ENCODE measurements at regions not wholly inside any gene's neighbourhood (a gene's known extent, or its start where the extent isn't known, plus 50 kb on each side); places are given as distances from the start of the nearest gene placed in this dataset.

- TF ChIP-seq CTCF (IDR thresholded peaks at IDR 0.05) (no peak), EZH2 (IDR thresholded peaks at IDR 0.05; ENCODE audit: borderline replicate concordance, insufficient read depth, low read depth, low read length, poor library complexity, severe bottlenecking) (no peak)
Observed at GRCh38 chrX:3518870-3519269, 172.4 kb upstream of the MXRA5 start.
